ENCODE measurements at regions not wholly inside any gene's neighbourhood (a gene's known extent, or its start where the extent isn't known, plus 50 kb on each side); places are given as distances from the start of the nearest gene placed in this dataset.

- no peak for DNase-seq (ENCODE audit: low spot score)
- H3K9ac ChIP-seq (ENCODE audit: low read depth in 1 of 2, low read length in 2 of 2), result no peak overlapping the region
- H3K27ac ChIP-seq (ENCODE audit: low read depth in 1 of 2, low read length in 2 of 2), result no peak overlapping the region
- H3K4me1 ChIP-seq (ENCODE audit: control insufficient read depth in 4 of 4, insufficient read depth in 4 of 4, low read length in 3 of 4), result peaks cover 0 to 5% (median 0%) of the 10 kb centered on the region in 4 donors
- 66% methylated on average over 4 of the region's 4 CpGs for WGBS
- H3K36me3 ChIP-seq (ENCODE audit: control insufficient read depth in 4 of 4, insufficient read depth in 3 of 4, low read depth in 1 of 4, low read length in 3 of 4), result no peaks in the 10 kb centered on the region
- H3K27me3 ChIP-seq (ENCODE audit: control insufficient read depth in 4 of 4, insufficient read depth in 4 of 4, low read length in 3 of 4), result peaks cover 0 to 5% (median 0%) of the 10 kb centered on the region in 4 donors
- TF ChIP-seq YY1 (IDR thresholded peaks at IDR 0.05) (no peak), FOXA2 (IDR thresholded peaks at IDR 0.05) (no peak), RXRA (IDR thresholded peaks at IDR 0.05) (no peak), RAD21 (IDR thresholded peaks at IDR 0.05) (no peak), EGR1 (IDR thresholded peaks at IDR 0.05; ENCODE audit: low read depth in 2 of 2) (no peak), CTCF (IDR thresholded peaks at IDR 0.05; ENCODE audit: low read depth, low read length, missing input control) (no peak), TAF1 (conservative IDR thresholded peaks at IDR 0.05) (no peak)
- TF ChIP-seq, protein P1, sequence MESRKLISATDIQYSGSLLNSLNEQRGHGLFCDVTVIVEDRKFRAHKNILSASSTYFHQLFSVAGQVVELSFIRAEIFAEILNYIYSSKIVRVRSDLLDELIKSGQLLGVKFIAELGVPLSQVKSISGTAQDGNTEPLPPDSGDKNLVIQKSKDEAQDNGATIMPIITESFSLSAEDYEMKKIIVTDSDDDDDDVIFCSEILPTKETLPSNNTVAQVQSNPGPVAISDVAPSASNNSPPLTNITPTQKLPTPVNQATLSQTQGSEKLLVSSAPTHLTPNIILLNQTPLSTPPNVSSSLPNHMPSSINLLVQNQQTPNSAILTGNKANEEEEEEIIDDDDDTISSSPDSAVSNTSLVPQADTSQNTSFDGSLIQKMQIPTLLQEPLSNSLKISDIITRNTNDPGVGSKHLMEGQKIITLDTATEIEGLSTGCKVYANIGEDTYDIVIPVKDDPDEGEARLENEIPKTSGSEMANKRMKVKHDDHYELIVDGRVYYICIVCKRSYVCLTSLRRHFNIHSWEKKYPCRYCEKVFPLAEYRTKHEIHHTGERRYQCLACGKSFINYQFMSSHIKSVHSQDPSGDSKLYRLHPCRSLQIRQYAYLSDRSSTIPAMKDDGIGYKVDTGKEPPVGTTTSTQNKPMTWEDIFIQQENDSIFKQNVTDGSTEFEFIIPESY (IDR thresholded peaks at IDR 0.05), result no peak
- H3K9me3 ChIP-seq (ENCODE audit: control insufficient read depth in 4 of 4, low read length in 3 of 4), result no peaks in the 10 kb centered on the region
- H3K4me3 ChIP-seq (ENCODE audit: low read depth in 1 of 3, low read length in 3 of 3), result no peak overlapping the region
Observed at GRCh38 chr21:25424048-25424447, 183.2 kb downstream of the MRPL39 start.

GRCh38 chr21:25422610-25423608 is 184.4 kb downstream of the MRPL39 start:
- Histone ChIP-seq H3K36me3 (ENCODE audit: control insufficient read depth in 4 of 4, insufficient read depth in 3 of 4, low read depth in 1 of 4, low read length in 3 of 4) (no peaks in the 10 kb centered on the region), H3K4me1 (ENCODE audit: control insufficient read depth in 4 of 4, insufficient read depth in 4 of 4, low read length in 3 of 4) (peaks cover 0 to 5% (median 0%) of the 10 kb centered on the region in 4 donors), H3K9ac (ENCODE audit: low read depth in 1 of 2, low read length in 2 of 2) (no peak overlapping the region), H3K9me3 (ENCODE audit: control insufficient read depth in 4 of 4, low read length in 3 of 4) (no peaks in the 10 kb centered on the region), H3K27ac (ENCODE audit: low read depth in 1 of 2, low read length in 2 of 2) (no peak overlapping the region), H3K4me3 (ENCODE audit: low read depth in 1 of 3, low read length in 3 of 3) (no peak overlapping the region), H3K27me3 (ENCODE audit: control insufficient read depth in 4 of 4, insufficient read depth in 4 of 4, low read length in 3 of 4) (peaks cover 0 to 5% (median 0%) of the 10 kb centered on the region in 4 donors)
- TF ChIP-seq CTCF (IDR thresholded peaks at IDR 0.05; ENCODE audit: low read depth, low read length, missing input control) (no peak), YY1 (IDR thresholded peaks at IDR 0.05) (no peak)
- WGBS, result 72% methylated on average over 4 of the region's 4 CpGs
- DNase-seq (ENCODE audit: low spot score), result no peak
